Ovary (tissue), 3 donors: ENCODE measurements at regions not wholly inside any gene's neighbourhood (a gene's known extent, or its start where the extent isn't known, plus 50 kb on each side); places are given as distances from the start of the nearest gene placed in this dataset.

Experiments
- EP300 ChIP-seq: sonication (generic); formaldehyde crosslinking; IDR thresholded peaks from one replicate; pipeline ENCODE4 v1.6.1; 2017; ENCODE audit warnings: antibody characterized with exemption
- POLR2A ChIP-seq: fragments of 450-650 bp; IDR thresholded peaks from one replicate; pipeline ENCODE4 v1.6.1; 2017; ENCODE audit warnings: antibody characterized with exemption, mild to moderate bottlenecking, moderate library complexity
- TF ChIP-seq, protein P1 (sequence below), 3 donors: fragments of 450-650 bp in 2 of 3; fragments of 200-600 bp in 1 of 3; IDR thresholded peaks; one replicate each; pipeline versions ENCODE4 v1.5.1 to v1.8.0; 2016 to 2022; ENCODE audit warnings: antibody characterized with exemption in 3 of 3, mild to moderate bottlenecking in 1 of 3
- donor health status: DM: no; HTN: no; CAD: no.

- TF ChIP-seq EP300: no peak
- TF ChIP-seq, protein P1, sequence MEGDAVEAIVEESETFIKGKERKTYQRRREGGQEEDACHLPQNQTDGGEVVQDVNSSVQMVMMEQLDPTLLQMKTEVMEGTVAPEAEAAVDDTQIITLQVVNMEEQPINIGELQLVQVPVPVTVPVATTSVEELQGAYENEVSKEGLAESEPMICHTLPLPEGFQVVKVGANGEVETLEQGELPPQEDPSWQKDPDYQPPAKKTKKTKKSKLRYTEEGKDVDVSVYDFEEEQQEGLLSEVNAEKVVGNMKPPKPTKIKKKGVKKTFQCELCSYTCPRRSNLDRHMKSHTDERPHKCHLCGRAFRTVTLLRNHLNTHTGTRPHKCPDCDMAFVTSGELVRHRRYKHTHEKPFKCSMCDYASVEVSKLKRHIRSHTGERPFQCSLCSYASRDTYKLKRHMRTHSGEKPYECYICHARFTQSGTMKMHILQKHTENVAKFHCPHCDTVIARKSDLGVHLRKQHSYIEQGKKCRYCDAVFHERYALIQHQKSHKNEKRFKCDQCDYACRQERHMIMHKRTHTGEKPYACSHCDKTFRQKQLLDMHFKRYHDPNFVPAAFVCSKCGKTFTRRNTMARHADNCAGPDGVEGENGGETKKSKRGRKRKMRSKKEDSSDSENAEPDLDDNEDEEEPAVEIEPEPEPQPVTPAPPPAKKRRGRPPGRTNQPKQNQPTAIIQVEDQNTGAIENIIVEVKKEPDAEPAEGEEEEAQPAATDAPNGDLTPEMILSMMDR (IDR thresholded peaks at IDR 0.05): no peak
- TF ChIP-seq POLR2A: no peak
Measured at GRCh38 chr4:131459430-131460101, 1689.5 kb upstream of the PCDH10 start.
